ENCODE measurements at regions not wholly inside any gene's neighbourhood (a gene's known extent, or its start where the extent isn't known, plus 50 kb on each side); places are given as distances from the start of the nearest gene placed in this dataset.

GRCh38 chr10:90363799-90364483 lies 493.9 kb downstream of the HTR7 start:
- Histone ChIP-seq H2AFZ (ENCODE audit: low read depth, low read length) (no peak overlapping the region), H3K27ac (ENCODE audit: low read depth, low read length) (no peak overlapping the region)

GRCh38 chr10:90372451-90372850 lies 485.4 kb downstream of the HTR7 start:
- no peaks in the 10 kb centered on the region for H4K20me1 ChIP-seq (ENCODE audit: insufficient read depth, low read length)
- no peak for FAIRE-seq

More at GRCh38 chr10:90363799-90364483, 493.9 kb downstream of the HTR7 start:
- FAIRE-seq (no peak), DNase-seq (ENCODE audit: low read depth) (no peak)
- Mint-ChIP-seq H3K27ac (ENCODE audit: unreplicated experiment) (no peak overlapping the region), H3K27me3 (ENCODE audit: low read depth, unreplicated experiment) (no peaks in the 10 kb centered on the region), H3K9me3 (ENCODE audit: unreplicated experiment) (no peaks in the 10 kb centered on the region), H3K4me3 (ENCODE audit: unreplicated experiment) (no peak overlapping the region), H3K4me1 (ENCODE audit: low read depth, unreplicated experiment) (no peaks in the 10 kb centered on the region), H3K36me3 (ENCODE audit: low read depth, unreplicated experiment) (no peaks in the 10 kb centered on the region)
- no peak overlapping the region for H3K4me2 ChIP-seq (ENCODE audit: low read length)
- H3K36me3 ChIP-seq (ENCODE audit: insufficient read depth, low read length) = no peaks in the 10 kb centered on the region
- H3K9me3 ChIP-seq (ENCODE audit: insufficient read depth, low read depth, low read length) = no peaks in the 10 kb centered on the region
- no peaks in the 10 kb centered on the region for H3K27me3 ChIP-seq (ENCODE audit: insufficient read depth, low read length)
- no peak overlapping the region for H3K4me3 ChIP-seq (ENCODE audit: insufficient read depth, low read depth, low read length)
- H3K4me1 ChIP-seq (ENCODE audit: insufficient read depth, low read length) = no peaks in the 10 kb centered on the region
- TF ChIP-seq EZH2 (IDR thresholded peaks at IDR 0.05; ENCODE audit: insufficient read depth, low read length) = no peak
- TF ChIP-seq, protein P1, sequence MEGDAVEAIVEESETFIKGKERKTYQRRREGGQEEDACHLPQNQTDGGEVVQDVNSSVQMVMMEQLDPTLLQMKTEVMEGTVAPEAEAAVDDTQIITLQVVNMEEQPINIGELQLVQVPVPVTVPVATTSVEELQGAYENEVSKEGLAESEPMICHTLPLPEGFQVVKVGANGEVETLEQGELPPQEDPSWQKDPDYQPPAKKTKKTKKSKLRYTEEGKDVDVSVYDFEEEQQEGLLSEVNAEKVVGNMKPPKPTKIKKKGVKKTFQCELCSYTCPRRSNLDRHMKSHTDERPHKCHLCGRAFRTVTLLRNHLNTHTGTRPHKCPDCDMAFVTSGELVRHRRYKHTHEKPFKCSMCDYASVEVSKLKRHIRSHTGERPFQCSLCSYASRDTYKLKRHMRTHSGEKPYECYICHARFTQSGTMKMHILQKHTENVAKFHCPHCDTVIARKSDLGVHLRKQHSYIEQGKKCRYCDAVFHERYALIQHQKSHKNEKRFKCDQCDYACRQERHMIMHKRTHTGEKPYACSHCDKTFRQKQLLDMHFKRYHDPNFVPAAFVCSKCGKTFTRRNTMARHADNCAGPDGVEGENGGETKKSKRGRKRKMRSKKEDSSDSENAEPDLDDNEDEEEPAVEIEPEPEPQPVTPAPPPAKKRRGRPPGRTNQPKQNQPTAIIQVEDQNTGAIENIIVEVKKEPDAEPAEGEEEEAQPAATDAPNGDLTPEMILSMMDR (IDR thresholded peaks at IDR 0.05; ENCODE audit: insufficient read depth, low read depth, low read length) = no peak
- H3K79me2 ChIP-seq (ENCODE audit: insufficient read depth, low read length) = no peaks in the 10 kb centered on the region
- H3K9ac ChIP-seq (ENCODE audit: low read length) = no peak overlapping the region
- H4K20me1 ChIP-seq (ENCODE audit: insufficient read depth, low read length) = no peaks in the 10 kb centered on the region

DNA sequence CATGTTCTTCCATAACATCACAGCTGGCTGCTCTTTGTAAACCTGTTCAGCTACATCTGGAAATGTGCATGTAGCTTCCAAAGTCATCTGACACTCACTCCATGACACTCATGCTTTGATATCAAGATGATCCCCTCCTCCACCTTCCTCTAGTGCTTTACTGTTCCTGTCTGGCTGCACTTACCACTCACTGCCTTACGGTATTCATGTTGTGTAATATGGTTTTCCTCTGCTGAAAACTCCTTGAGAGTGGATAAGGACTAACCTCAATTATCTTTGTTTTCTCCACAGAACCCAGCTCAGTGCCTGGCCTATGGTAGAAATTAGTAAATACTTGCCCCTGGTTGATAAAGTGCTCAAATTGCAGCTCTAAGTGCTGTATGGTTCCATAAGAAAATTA lies 483.9 kb downstream of the HTR7 start:
- H3K4me1 ChIP-seq (ENCODE audit: insufficient read depth, low read length) = no peaks in the 10 kb centered on the region
- no peak for DNase-seq (ENCODE audit: low read depth)
- no peaks in the 10 kb centered on the region for H4K20me1 ChIP-seq (ENCODE audit: insufficient read depth, low read length)
- no peaks in the 10 kb centered on the region for H3K79me2 ChIP-seq (ENCODE audit: insufficient read depth, low read length)
- Mint-ChIP-seq H3K36me3 (ENCODE audit: low read depth, unreplicated experiment) (no peaks in the 10 kb centered on the region), H3K4me3 (ENCODE audit: unreplicated experiment) (no peak overlapping the region), H3K27me3 (ENCODE audit: low read depth, unreplicated experiment) (no peaks in the 10 kb centered on the region), H3K27ac (ENCODE audit: unreplicated experiment) (no peak overlapping the region), H3K4me1 (ENCODE audit: low read depth, unreplicated experiment) (no peaks in the 10 kb centered on the region), H3K9me3 (ENCODE audit: unreplicated experiment) (no peaks in the 10 kb centered on the region)
- no peaks in the 10 kb centered on the region for H3K36me3 ChIP-seq (ENCODE audit: insufficient read depth, low read length)
- no peak overlapping the region for H3K27ac ChIP-seq (ENCODE audit: low read depth, low read length)
- H3K4me2 ChIP-seq (ENCODE audit: low read length) = no peak overlapping the region
- H3K9ac ChIP-seq (ENCODE audit: low read length) = no peak overlapping the region
- no peak for FAIRE-seq
- no peaks in the 10 kb centered on the region for H3K9me3 ChIP-seq (ENCODE audit: insufficient read depth, low read depth, low read length)
- no peak for TF ChIP-seq EZH2 (IDR thresholded peaks at IDR 0.05; ENCODE audit: insufficient read depth, low read length)
- TF ChIP-seq, protein P1 (IDR thresholded peaks at IDR 0.05; ENCODE audit: insufficient read depth, low read depth, low read length) = no peak
- no peaks in the 10 kb centered on the region for H3K27me3 ChIP-seq (ENCODE audit: insufficient read depth, low read length)
- no peak overlapping the region for H2AFZ ChIP-seq (ENCODE audit: low read depth, low read length)
- H3K4me3 ChIP-seq (ENCODE audit: insufficient read depth, low read depth, low read length) = no peak overlapping the region

More at GRCh38 chr10:90372451-90372850, 485.4 kb downstream of the HTR7 start:
- TF ChIP-seq EZH2 (IDR thresholded peaks at IDR 0.05; ENCODE audit: insufficient read depth, low read length) = no peak
- TF ChIP-seq, protein P1 (IDR thresholded peaks at IDR 0.05; ENCODE audit: insufficient read depth, low read depth, low read length) = no peak
- Histone ChIP-seq H3K4me2 (ENCODE audit: low read length) (no peak overlapping the region), H3K27ac (ENCODE audit: low read depth, low read length) (no peak overlapping the region), H3K79me2 (ENCODE audit: insufficient read depth, low read length) (no peaks in the 10 kb centered on the region), H3K9me3 (ENCODE audit: insufficient read depth, low read depth, low read length) (no peaks in the 10 kb centered on the region), H2AFZ (ENCODE audit: low read depth, low read length) (no peak overlapping the region), H3K36me3 (ENCODE audit: insufficient read depth, low read length) (no peaks in the 10 kb centered on the region), H3K4me3 (ENCODE audit: insufficient read depth, low read depth, low read length) (no peak overlapping the region), H3K27me3 (ENCODE audit: insufficient read depth, low read length) (no peaks in the 10 kb centered on the region), H3K4me1 (ENCODE audit: insufficient read depth, low read length) (no peaks in the 10 kb centered on the region), H3K9ac (ENCODE audit: low read length) (no peak overlapping the region)
- no peaks in the 10 kb centered on the region for H3K9me3 Mint-ChIP-seq (ENCODE audit: unreplicated experiment)
- H3K4me1 Mint-ChIP-seq (ENCODE audit: low read depth, unreplicated experiment) = no peaks in the 10 kb centered on the region
- DNase-seq (ENCODE audit: low read depth) = no peak
- no peaks in the 10 kb centered on the region for H3K27me3 Mint-ChIP-seq (ENCODE audit: low read depth, unreplicated experiment)
- H3K36me3 Mint-ChIP-seq (ENCODE audit: low read depth, unreplicated experiment) = no peaks in the 10 kb centered on the region
- no peak overlapping the region for H3K4me3 Mint-ChIP-seq (ENCODE audit: unreplicated experiment)
- H3K27ac Mint-ChIP-seq (ENCODE audit: unreplicated experiment) = no peak overlapping the region
